HepG2 (cell line): ENCODE measurements at regions not wholly inside any gene's neighbourhood (a gene's known extent, or its start where the extent isn't known, plus 50 kb on each side); places are given as distances from the start of the nearest gene placed in this dataset.

ENCODE experiments used
- ATAC-seq: fragments of 200-7000 bp; cut with Tn5 transposase; 3 replicates; pipeline ENCODE4 v1.9.1; 2020; ENCODE audit warnings: mild to moderate bottlenecking, moderate library complexity
- BruUV-seq: library from RNA; stranded (reverse); fragments of 400-500 nt; replicated peaks from 2 replicates; lab custom pipeline; 2021; lab: Mats Ljungman, UMichigan
- CTCF ChIA-PET: fragments of 300-600 bp; formaldehyde crosslinking; extraction: SDS; loops from one replicate; lab custom pipeline; 2021; ENCODE audit warnings: low total read pairs, inconsistent platforms, low intra/inter-chr PET ratio; lab: Yijun Ruan, JAX
- POLR2A ChIA-PET: fragments of 350-600 bp; sonication (Branson Sonifier 250); formaldehyde crosslinking; loops from one replicate; lab custom pipeline; 2020; ENCODE audit warnings: antibody characterized with exemption, inconsistent platforms; lab: Yijun Ruan, JAX
- DNase-seq: peaks from one replicate; pipeline ENCODE4 v3.0.0-alpha.2; 2015; ENCODE audit warnings: low spot score
- FAIRE-seq: peaks from 3 replicates; lab custom pipeline; 2011; peaks lifted over from hg19 to GRCh38; lab: Jason Lieb, UNC
- H2AFZ ChIP-seq: one replicate; pipeline ENCODE4 v1.6.1; 2011; ENCODE audit warnings: low read length, inconsistent platforms
- H3K27ac ChIP-seq: fragments of 300-600 bp; 3 replicates; pipeline ENCODE4 v1.8.0; 2011; ENCODE audit warnings: mixed run types, mild to moderate bottlenecking, mixed read lengths, low read length, inconsistent platforms; ENCODE audit not compliant: insufficient read depth; ENCODE audit errors: extremely low read length
- H3K27me3 ChIP-seq, 2 experiments: fragments of 200-600 bp in 1 of 2; 2 replicates in 1 of 2; 3 replicates in 1 of 2; pipeline versions ENCODE4 v1.6.0 to v1.8.0; 2011; ENCODE audit warnings: low read length in 2 of 2, mild to moderate bottlenecking in 2 of 2, moderate library complexity in 2 of 2, inconsistent platforms in 1 of 2; ENCODE audit not compliant: insufficient read depth in 2 of 2, control insufficient read depth in 1 of 2
- H3K36me3 ChIP-seq, 2 experiments: fragments of 200-600 bp in 1 of 2; replicated peaks in 1 of 2; 2 replicates in 1 of 2; 3 replicates in 1 of 2; pipeline versions ENCODE4 v1.5.1 to v1.8.0; 2011; ENCODE audit warnings: low read length in 2 of 2, inconsistent platforms in 1 of 2; ENCODE audit not compliant: insufficient read depth in 2 of 2, control insufficient read depth in 1 of 2
- H3K4me1 ChIP-seq: 2 replicates; pipeline ENCODE4 v1.5.1; 2012; ENCODE audit warnings: low read length, inconsistent platforms; ENCODE audit not compliant: insufficient read depth
- H3K4me2 ChIP-seq: 2 replicates; pipeline ENCODE4 v1.6.0; 2011; ENCODE audit warnings: low read depth, low read length, inconsistent platforms
- H3K4me3 ChIP-seq, 3 experiments: fragments of 200-600 bp in 1 of 3; sonication (generic), shearing (Covaris generic) in 1 of 3; replicated peaks in 1 of 3; 2 replicates each; pipeline ENCODE4 v1.5.1; 2011 to 2016; ENCODE audit warnings: low read length in 3 of 3, inconsistent platforms in 2 of 3, low read depth in 2 of 3, mild to moderate bottlenecking in 2 of 3, control low read depth in 1 of 3, mixed read lengths in 1 of 3; ENCODE audit not compliant: insufficient read depth in 1 of 3
- H3K79me2 ChIP-seq: one replicate; pipeline ENCODE4 v1.6.1; 2011; ENCODE audit warnings: low read length, inconsistent platforms; ENCODE audit not compliant: insufficient read depth
- H3K9ac ChIP-seq: 2 replicates; pipeline ENCODE4 v1.6.0; 2011; ENCODE audit warnings: mild to moderate bottlenecking, low read depth, low read length, inconsistent platforms; ENCODE audit not compliant: insufficient read depth
- H3K9me3 ChIP-seq: 2 replicates; pipeline ENCODE4 v1.5.1; 2012; ENCODE audit warnings: mild to moderate bottlenecking, low read length
- H4K20me1 ChIP-seq: 2 replicates; pipeline ENCODE4 v1.6.0; 2011; ENCODE audit warnings: inconsistent platforms, mild to moderate bottlenecking, low read length, moderate library complexity; ENCODE audit not compliant: insufficient read depth
- AGO1 ChIP-seq: fragments of 200-400 bp; formaldehyde crosslinking; IDR thresholded peaks from 2 replicates; pipeline ENCODE4 v1.6.1; 2017; ENCODE audit warnings: mild to moderate bottlenecking, low read depth, low read length, moderate library complexity; ENCODE audit not compliant: poor library complexity, severe bottlenecking
- CCAR2 ChIP-seq: fragments of 200-400 bp; formaldehyde crosslinking; optimal IDR thresholded peaks from 2 replicates; pipeline ENCODE3; 2018; ENCODE audit warnings: low read depth, mild to moderate bottlenecking, low read length, moderate library complexity
- DNMT3B ChIP-seq: conservative IDR thresholded peaks from 2 replicates; pipeline ENCODE4 v1.6.1; 2016; ENCODE audit warnings: missing biosample characterization, control low read depth
- ETV5 ChIP-seq: IDR thresholded peaks from 2 replicates; pipeline ENCODE4 v1.6.1; 2018; ENCODE audit warnings: missing biosample characterization, missing genetic modification reagents, inconsistent platforms, borderline replicate concordance
- KLF13 ChIP-seq: sonication (generic); formaldehyde crosslinking; IDR thresholded peaks from 2 replicates; pipeline ENCODE4 v1.4.0; 2020; ENCODE audit warnings: mild to moderate bottlenecking, missing genetic modification reagents
- PPARG ChIP-seq: conservative IDR thresholded peaks from 2 replicates; pipeline ENCODE4 v1.6.1; 2016; ENCODE audit warnings: missing biosample characterization, missing genetic modification reagents
- RAD51 ChIP-seq: fragments of 450-650 bp; IDR thresholded peaks from 2 replicates; pipeline ENCODE4 v1.6.1; 2016; ENCODE audit warnings: borderline replicate concordance
- SP2 ChIP-seq: sonication (generic); formaldehyde crosslinking; IDR thresholded peaks from 2 replicates; pipeline ENCODE4 v1.5.1; 2020; ENCODE audit warnings: mild to moderate bottlenecking, missing genetic modification reagents
- SP4 ChIP-seq: sonication (generic); formaldehyde crosslinking; IDR thresholded peaks from 2 replicates; pipeline ENCODE4 v1.8.1; 2023; ENCODE audit warnings: mild to moderate bottlenecking, missing genetic modification reagents
- TOPORS ChIP-seq: sonication (generic); formaldehyde crosslinking; IDR thresholded peaks from 2 replicates; pipeline ENCODE4 v1.8.0; 2023; ENCODE audit warnings: mild to moderate bottlenecking, missing genetic modification reagents
- ZC3H4 ChIP-seq: sonication (generic); formaldehyde crosslinking; IDR thresholded peaks from 2 replicates; pipeline ENCODE4 v1.4.0; 2020; ENCODE audit warnings: missing genetic modification reagents, borderline replicate concordance
- ZFP36L1 ChIP-seq: sonication (generic); formaldehyde crosslinking; IDR thresholded peaks from 2 replicates; pipeline ENCODE4 v1.8.0; 2022; ENCODE audit warnings: mild to moderate bottlenecking, missing genetic modification reagents, moderate library complexity
- ZFP41 ChIP-seq: sonication (generic); formaldehyde crosslinking; IDR thresholded peaks from 2 replicates; pipeline ENCODE4 v1.4.0; 2020; ENCODE audit warnings: mild to moderate bottlenecking, missing genetic modification reagents, borderline replicate concordance
- ZNF143 ChIP-seq: sonication (generic); formaldehyde crosslinking; IDR thresholded peaks from 2 replicates; pipeline ENCODE4 v1.4.0; 2020; ENCODE audit warnings: missing genetic modification reagents
- ZNF619 ChIP-seq: sonication (generic); formaldehyde crosslinking; IDR thresholded peaks from 2 replicates; pipeline ENCODE4 v1.4.0; 2020; ENCODE audit warnings: mild to moderate bottlenecking, missing genetic modification reagents
- WGBS: methylation state at CpG from one replicate; pipeline ENCODE4 v1.1.6; 2017; ENCODE audit warnings: low lambda C conversion rate; 5-methylcytosine and 5-hydroxymethylcytosine counted together
- in situ Hi-C: cut with HindIII; loops from 2 replicates; pipeline ENCODE4 v1.10.0; 2017; ENCODE audit warnings: low pct_unique_long_range_greater_than_20kb; ENCODE audit not compliant: extremely low pct_ligation_motif_present
- intact Hi-C: fragments of 100-400 bp; cut with micrococcal nuclease; formaldehyde crosslinking; loops from one replicate; pipeline ENCODE4 v1.10.0; 2022; ENCODE audit not compliant: unreplicated experiment
- TF ChIP-seq, protein P1 (sequence below), 2 experiments: fragments of 450-650 bp in 1 of 2; sonication (generic) in 1 of 2; formaldehyde crosslinking; IDR thresholded peaks; 2 replicates each; pipeline versions ENCODE4 v1.5.0 to v1.8.0; 2020 to 2022; ENCODE audit warnings: mild to moderate bottlenecking in 1 of 2, missing genetic modification reagents in 1 of 2
- TF ChIP-seq, protein P2 (sequence below), 2 experiments: IDR thresholded peaks; 2 replicates each; pipeline ENCODE4 v1.6.1; 2011 to 2012; ENCODE audit warnings: low read length in 2 of 2, borderline replicate concordance in 1 of 2, low read depth in 1 of 2, mild to moderate bottlenecking in 1 of 2, moderate library complexity in 1 of 2
- TF ChIP-seq, protein P3 (sequence below): fragments of 450-650 bp; IDR thresholded peaks from 2 replicates; pipeline ENCODE4 v1.6.1; 2016

DNA sequence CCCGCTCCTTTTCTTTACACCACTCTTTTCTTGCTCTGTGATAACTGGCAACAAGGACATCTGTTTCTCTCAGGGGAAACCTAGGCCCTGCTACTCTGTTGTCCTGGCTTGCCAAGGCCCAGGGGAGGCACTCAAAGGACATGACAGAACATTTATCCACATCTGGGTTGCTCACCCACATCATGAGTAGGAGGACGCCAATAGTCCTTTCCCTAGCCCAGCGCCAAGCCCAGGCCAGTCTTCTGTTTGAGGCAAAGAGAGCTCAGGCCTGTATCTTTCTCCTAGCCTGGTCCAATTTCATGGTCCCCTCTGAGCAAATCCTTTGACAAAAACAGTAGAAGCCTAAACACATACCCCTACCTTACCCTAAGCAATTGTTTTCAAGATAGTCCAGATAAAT, 366.8 kb upstream of the SGCD start:
- H3K9ac ChIP-seq, result no peak overlapping the region
- in situ Hi-C loops, result no loop called here
- POLR2A ChIA-PET, result no interaction called here

More for the DNA sequence above, 366.8 kb upstream of the SGCD start:
- Histone ChIP-seq H3K27me3 (no peaks in the 10 kb centered on the region), H2AFZ (no peak overlapping the region), H4K20me1 (no peaks in the 10 kb centered on the region), H3K4me1 (no peaks in the 10 kb centered on the region), H3K36me3 (no peaks in the 10 kb centered on the region), H3K4me2 (no peak overlapping the region), H3K79me2 (no peaks in the 10 kb centered on the region), H3K27ac (no peak overlapping the region), H3K9me3 (no peaks in the 10 kb centered on the region), H3K4me3 (no peak overlapping the region)
- no peak for DNase-seq
- CTCF ChIA-PET, result no interaction called here
- no peak for FAIRE-seq
- WGBS, result 0% methylated on average over 3 of the region's 3 CpGs
- intact Hi-C loops, result no loop called here
- ATAC-seq, result no peak
- no TSS peak for BruUV-seq
- TF ChIP-seq, protein P1, sequence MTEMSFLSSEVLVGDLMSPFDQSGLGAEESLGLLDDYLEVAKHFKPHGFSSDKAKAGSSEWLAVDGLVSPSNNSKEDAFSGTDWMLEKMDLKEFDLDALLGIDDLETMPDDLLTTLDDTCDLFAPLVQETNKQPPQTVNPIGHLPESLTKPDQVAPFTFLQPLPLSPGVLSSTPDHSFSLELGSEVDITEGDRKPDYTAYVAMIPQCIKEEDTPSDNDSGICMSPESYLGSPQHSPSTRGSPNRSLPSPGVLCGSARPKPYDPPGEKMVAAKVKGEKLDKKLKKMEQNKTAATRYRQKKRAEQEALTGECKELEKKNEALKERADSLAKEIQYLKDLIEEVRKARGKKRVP (CRISPR knock-in tag; IDR thresholded peaks at IDR 0.05), result no peak
- TF ChIP-seq TOPORS (CRISPR knock-in tag) (no peak), CCAR2 (no peak), SP2 (no peak), ZNF143 (CRISPR knock-in tag) (no peak), KLF13 (CRISPR knock-in tag) (no peak), ZNF619 (CRISPR knock-in tag) (no peak), AGO1 (no peak), ZFP41 (CRISPR knock-in tag) (no peak), PPARG (CRISPR knock-in tag) (no peak), DNMT3B (CRISPR knock-in tag) (no peak), SP4 (CRISPR knock-in tag) (no peak), ZC3H4 (CRISPR knock-in tag) (no peak), ETV5 (CRISPR knock-in tag) (no peak), ZFP36L1 (CRISPR knock-in tag) (no peak), RAD51 (no peak)
- TF ChIP-seq, protein P2, sequence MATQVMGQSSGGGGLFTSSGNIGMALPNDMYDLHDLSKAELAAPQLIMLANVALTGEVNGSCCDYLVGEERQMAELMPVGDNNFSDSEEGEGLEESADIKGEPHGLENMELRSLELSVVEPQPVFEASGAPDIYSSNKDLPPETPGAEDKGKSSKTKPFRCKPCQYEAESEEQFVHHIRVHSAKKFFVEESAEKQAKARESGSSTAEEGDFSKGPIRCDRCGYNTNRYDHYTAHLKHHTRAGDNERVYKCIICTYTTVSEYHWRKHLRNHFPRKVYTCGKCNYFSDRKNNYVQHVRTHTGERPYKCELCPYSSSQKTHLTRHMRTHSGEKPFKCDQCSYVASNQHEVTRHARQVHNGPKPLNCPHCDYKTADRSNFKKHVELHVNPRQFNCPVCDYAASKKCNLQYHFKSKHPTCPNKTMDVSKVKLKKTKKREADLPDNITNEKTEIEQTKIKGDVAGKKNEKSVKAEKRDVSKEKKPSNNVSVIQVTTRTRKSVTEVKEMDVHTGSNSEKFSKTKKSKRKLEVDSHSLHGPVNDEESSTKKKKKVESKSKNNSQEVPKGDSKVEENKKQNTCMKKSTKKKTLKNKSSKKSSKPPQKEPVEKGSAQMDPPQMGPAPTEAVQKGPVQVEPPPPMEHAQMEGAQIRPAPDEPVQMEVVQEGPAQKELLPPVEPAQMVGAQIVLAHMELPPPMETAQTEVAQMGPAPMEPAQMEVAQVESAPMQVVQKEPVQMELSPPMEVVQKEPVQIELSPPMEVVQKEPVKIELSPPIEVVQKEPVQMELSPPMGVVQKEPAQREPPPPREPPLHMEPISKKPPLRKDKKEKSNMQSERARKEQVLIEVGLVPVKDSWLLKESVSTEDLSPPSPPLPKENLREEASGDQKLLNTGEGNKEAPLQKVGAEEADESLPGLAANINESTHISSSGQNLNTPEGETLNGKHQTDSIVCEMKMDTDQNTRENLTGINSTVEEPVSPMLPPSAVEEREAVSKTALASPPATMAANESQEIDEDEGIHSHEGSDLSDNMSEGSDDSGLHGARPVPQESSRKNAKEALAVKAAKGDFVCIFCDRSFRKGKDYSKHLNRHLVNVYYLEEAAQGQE (IDR thresholded peaks at IDR 0.05; ENCODE audit: borderline replicate concordance in 1 of 2, low read depth in 1 of 2, low read length in 2 of 2), result no peak
- TF ChIP-seq, protein P3, sequence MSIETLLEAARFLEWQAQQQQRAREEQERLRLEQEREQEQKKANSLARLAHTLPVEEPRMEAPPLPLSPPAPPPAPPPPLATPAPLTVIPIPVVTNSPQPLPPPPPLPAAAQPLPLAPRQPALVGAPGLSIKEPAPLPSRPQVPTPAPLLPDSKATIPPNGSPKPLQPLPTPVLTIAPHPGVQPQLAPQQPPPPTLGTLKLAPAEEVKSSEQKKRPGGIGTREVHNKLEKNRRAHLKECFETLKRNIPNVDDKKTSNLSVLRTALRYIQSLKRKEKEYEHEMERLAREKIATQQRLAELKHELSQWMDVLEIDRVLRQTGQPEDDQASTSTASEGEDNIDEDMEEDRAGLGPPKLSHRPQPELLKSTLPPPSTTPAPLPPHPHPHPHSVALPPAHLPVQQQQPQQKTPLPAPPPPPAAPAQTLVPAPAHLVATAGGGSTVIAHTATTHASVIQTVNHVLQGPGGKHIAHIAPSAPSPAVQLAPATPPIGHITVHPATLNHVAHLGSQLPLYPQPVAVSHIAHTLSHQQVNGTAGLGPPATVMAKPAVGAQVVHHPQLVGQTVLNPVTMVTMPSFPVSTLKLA, result no peak
